ENCODE measurements at regions not wholly inside any gene's neighbourhood (a gene's known extent, or its start where the extent isn't known, plus 50 kb on each side); places are given as distances from the start of the nearest gene placed in this dataset.

- no peaks in the 10 kb centered on the region for H3K36me3 Mint-ChIP-seq (ENCODE audit: low read depth)
- H3K4me1 Mint-ChIP-seq (ENCODE audit: low read depth), result no peaks in the 10 kb centered on the region
- H3K27ac Mint-ChIP-seq, result no peak overlapping the region
Observed at GRCh38 chr14:104350463-104351185, 212.2 kb downstream of the KIF26A start.

DNA sequence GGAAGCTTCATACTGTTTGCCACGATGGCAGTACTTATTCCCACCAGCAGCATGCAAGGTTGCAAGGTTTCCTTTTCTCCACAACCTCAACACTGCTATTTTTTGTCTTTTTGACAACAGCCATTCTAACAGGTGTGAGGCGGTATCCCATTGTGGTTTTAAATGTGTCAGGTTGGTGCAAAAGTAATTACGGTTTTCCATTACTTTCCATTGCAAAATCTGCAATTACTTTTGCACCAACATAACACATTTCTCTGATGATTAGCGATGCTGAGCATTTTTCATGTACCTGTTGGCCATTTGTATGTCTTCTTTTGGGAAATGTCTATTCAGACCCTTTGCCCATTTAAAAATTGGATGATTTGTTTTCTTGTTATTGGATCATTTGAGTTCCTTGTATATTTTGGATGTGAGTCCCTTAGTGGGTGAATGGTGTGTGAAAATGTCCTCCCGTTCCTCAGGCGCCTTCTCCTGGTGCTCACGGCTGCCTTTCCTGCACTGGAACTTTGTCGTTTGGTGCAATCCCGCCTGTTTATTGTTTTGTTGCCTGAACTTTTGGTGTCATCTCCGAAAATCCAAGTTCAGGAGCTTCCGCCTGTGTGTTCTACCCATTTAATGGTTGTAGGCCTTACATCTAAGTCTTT, 213.6 kb downstream of the KIF26A start:
- Mint-ChIP-seq H3K4me1 (ENCODE audit: low read depth) (no peaks in the 10 kb centered on the region), H3K27ac (no peak overlapping the region), H3K27me3 (ENCODE audit: low read depth) (no peaks in the 10 kb centered on the region), H3K9me3 (no peaks in the 10 kb centered on the region), H3K36me3 (ENCODE audit: low read depth) (no peaks in the 10 kb centered on the region), H3K4me3 (no peak overlapping the region)

More at GRCh38 chr14:104350463-104351185, 212.2 kb downstream of the KIF26A start:
- Mint-ChIP-seq H3K27me3 (ENCODE audit: low read depth) (no peaks in the 10 kb centered on the region), H3K4me3 (no peak overlapping the region), H3K9me3 (no peaks in the 10 kb centered on the region)

- no peaks in the 10 kb centered on the region for H3K27me3 Mint-ChIP-seq (ENCODE audit: low read depth)
- H3K27ac Mint-ChIP-seq, result no peak overlapping the region
- H3K4me1 Mint-ChIP-seq (ENCODE audit: low read depth), result no peaks in the 10 kb centered on the region
- no peaks in the 10 kb centered on the region for H3K36me3 Mint-ChIP-seq (ENCODE audit: low read depth)
- no peak overlapping the region for H3K4me3 Mint-ChIP-seq
- no peaks in the 10 kb centered on the region for H3K9me3 Mint-ChIP-seq
Observed at GRCh38 chr14:104352493-104353220, 214.3 kb downstream of the KIF26A start.

- Mint-ChIP-seq H3K4me1 (ENCODE audit: low read depth) (no peaks in the 10 kb centered on the region), H3K4me3 (no peak overlapping the region), H3K36me3 (ENCODE audit: low read depth) (no peaks in the 10 kb centered on the region), H3K27me3 (ENCODE audit: low read depth) (no peaks in the 10 kb centered on the region), H3K27ac (no peak overlapping the region), H3K9me3 (no peaks in the 10 kb centered on the region)
Observed at GRCh38 chr14:104353221-104353920, 215.0 kb downstream of the KIF26A start.

DNA sequence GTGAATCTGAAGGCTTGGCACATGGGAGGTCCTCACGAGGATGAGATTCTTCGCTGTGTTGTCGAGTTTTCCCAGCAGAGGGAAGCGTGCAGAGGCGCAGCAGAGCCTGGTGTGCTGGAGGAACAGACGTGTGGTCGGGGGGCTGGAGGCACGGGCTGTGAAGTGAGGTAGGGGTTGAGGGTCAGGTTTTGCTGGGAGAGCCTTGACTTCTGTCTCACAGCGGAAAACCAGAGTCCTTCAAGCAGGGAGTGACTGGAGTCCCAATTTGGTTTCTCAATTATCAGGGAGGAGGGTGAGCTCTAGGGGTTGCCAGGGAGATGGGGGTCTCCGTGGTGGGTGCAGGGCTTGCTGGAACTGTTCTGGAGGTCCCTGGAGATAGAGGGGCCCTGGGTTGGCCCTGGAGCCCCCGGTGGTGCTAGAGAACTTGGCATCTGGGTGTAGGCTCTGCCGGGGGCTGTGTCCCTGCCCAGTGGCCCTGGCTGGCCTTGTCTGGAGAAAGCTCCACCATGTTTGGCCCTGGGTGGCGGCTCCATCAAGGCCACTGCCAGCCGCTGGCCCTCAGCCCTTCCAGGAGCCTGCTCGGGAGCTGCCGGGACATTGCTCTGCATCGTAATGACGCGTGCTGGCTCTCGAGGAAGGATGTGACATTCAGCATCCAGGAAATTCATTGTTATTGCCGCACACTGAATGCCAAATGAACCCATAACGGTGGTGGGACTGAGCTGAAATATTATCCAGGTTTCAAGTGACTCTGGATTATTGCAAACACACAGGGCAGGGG, 215.7 kb downstream of the KIF26A start:
- Mint-ChIP-seq H3K36me3 (ENCODE audit: low read depth) (no peaks in the 10 kb centered on the region), H3K9me3 (no peaks in the 10 kb centered on the region), H3K27me3 (ENCODE audit: low read depth) (no peaks in the 10 kb centered on the region), H3K4me1 (ENCODE audit: low read depth) (no peaks in the 10 kb centered on the region), H3K27ac (no peak overlapping the region), H3K4me3 (no peak overlapping the region)

DNA sequence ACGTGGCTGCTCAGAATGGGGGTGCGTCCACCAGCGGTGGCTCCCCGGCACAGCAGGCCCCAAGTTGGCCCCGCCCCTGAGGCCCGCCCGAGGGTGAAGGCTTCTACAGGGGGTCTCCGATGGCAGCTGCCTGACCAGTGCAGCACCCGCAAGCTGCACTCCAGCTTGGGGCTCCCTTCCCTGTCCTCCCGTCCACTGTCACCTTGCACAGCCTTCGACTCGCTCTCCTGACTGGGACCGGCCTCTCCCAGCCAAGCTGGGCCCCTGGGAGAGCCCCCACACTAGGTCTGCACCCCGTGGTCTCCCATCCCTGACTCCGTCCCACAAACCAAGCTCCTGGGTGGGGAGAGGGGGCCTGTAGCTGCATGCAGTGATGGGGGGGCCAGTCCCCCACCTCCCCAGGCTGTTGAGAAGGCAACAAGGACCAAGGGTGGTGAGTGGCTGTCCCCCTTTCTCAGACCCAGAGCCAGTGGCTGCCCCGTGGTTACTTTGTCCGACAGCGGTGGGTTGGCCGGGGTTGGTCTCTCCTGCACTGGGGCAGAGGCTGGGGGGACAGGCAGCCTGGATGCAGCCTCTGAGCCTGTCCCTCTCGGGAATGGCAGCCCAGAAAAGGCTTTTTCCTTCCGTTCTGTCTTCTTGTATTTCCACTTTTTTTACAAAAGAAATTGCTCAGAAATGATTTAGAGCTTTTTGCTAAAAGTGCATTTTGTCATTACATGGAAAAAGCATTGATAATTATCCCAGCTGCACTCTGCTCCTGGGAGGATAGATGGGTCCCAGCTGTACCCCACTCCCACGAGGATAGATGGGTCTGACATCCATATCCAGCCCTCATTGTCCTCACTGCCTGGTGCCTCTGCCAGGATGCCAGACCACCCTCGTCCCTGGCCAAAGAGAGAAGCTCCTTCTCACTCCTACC, 217.0 kb downstream of the KIF26A start:
- H3K36me3 Mint-ChIP-seq (ENCODE audit: low read depth), result no peaks in the 10 kb centered on the region
- no peaks in the 10 kb centered on the region for H3K27me3 Mint-ChIP-seq (ENCODE audit: low read depth)
- no peak overlapping the region for H3K4me3 Mint-ChIP-seq
- H3K27ac Mint-ChIP-seq, result no peak overlapping the region
- no peaks in the 10 kb centered on the region for H3K9me3 Mint-ChIP-seq
- no peaks in the 10 kb centered on the region for H3K4me1 Mint-ChIP-seq (ENCODE audit: low read depth)

DNA sequence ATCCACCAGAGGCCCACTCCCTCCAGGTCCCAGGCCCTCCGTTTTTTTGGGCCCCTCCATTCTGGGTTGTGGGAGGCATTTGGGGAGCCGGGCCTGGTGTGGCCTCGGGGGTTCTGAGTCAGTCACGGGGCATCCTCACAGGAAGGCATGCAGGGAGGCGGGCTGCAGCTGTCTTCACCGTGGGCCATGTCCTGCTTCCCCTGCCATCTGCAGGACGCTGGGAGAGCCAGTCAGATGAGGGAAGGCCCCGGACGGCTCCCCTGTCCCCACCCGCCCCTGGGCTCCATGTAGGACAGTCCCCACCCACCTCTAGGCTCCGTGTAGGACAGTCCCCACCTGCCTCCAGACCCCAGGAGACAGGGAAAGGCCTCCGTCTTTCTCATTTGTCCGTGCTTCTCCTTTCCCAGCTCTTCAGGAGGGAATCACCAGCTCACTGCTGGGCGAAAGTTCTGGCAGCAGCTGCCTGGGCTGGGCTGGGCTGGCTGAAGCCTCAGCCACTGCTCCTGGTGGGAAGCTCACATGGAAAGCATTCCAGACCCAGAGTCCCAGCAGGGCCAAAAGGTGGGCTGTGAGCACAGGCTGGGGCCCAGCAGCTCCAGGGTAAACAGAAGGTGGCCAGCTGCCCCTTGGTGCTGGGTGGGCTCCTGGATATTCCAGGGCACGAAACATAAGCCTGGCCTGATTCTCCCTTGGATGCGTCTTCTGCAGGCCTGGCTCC, 217.8 kb downstream of the KIF26A start:
- Mint-ChIP-seq H3K9me3 (no peaks in the 10 kb centered on the region), H3K27ac (no peak overlapping the region), H3K27me3 (ENCODE audit: low read depth) (no peaks in the 10 kb centered on the region), H3K4me1 (ENCODE audit: low read depth) (no peaks in the 10 kb centered on the region), H3K36me3 (ENCODE audit: low read depth) (no peaks in the 10 kb centered on the region), H3K4me3 (no peak overlapping the region)

GRCh38 chr14:104356738-104357688, 218.6 kb downstream of the KIF26A start:
- H3K27ac Mint-ChIP-seq, result no peak overlapping the region
- no peaks in the 10 kb centered on the region for H3K9me3 Mint-ChIP-seq
- H3K4me1 Mint-ChIP-seq (ENCODE audit: low read depth), result no peaks in the 10 kb centered on the region
- no peaks in the 10 kb centered on the region for H3K36me3 Mint-ChIP-seq (ENCODE audit: low read depth)
- H3K27me3 Mint-ChIP-seq (ENCODE audit: low read depth), result no peaks in the 10 kb centered on the region
- H3K4me3 Mint-ChIP-seq, result no peak overlapping the region

- no peak overlapping the region for H3K4me3 Mint-ChIP-seq
- no peaks in the 10 kb centered on the region for H3K36me3 Mint-ChIP-seq (ENCODE audit: low read depth)
- no peak overlapping the region for H3K27ac Mint-ChIP-seq
- no peaks in the 10 kb centered on the region for H3K27me3 Mint-ChIP-seq (ENCODE audit: low read depth)
- no peaks in the 10 kb centered on the region for H3K9me3 Mint-ChIP-seq
- no peaks in the 10 kb centered on the region for H3K4me1 Mint-ChIP-seq (ENCODE audit: low read depth)
Observed at GRCh38 chr14:104357689-104358527, 219.5 kb downstream of the KIF26A start.

DNA sequence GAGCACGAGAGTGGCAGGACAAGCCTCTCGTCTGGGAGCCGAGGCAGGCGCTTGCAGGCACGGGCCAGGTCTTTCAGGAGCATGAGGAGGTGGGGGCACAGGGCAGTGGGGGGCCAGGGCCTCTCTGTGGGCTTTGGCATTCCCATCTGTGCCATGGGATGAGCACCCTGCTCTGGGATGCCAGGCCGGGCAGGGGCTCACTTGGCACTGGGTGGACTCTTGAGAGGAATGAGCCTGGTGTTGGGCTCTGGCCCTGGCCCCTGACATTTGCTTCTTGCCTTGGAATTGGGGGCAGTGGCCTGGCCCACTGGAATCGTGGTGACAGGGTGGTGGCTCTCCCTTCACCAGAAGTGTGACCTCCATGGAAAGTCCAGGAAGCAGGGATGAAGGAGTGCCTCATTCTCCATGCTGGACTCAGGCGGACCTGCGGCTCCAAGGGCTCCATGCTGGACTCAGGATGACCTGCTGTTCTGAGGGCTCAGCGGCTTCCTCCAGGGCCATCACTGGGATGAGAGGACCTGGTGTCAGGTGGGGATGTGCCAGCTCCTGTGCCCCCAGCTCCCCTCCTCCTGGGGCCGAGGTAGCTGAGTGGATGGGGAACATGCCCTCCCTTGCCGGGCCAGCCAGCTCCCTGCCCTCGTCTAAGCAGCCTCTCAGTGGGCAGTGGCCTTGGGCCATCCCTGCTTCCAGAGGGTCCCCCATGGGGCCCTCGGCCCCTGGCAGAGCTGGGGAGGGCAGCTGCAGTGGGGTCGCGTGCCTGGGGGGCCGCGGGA, 220.3 kb downstream of the KIF26A start:
- H3K4me1 Mint-ChIP-seq (ENCODE audit: low read depth), result no peaks in the 10 kb centered on the region
- no peaks in the 10 kb centered on the region for H3K9me3 Mint-ChIP-seq
- H3K4me3 Mint-ChIP-seq, result no peak overlapping the region
- H3K27ac Mint-ChIP-seq, result no peak overlapping the region
- H3K36me3 Mint-ChIP-seq (ENCODE audit: low read depth), result no peaks in the 10 kb centered on the region
- no peaks in the 10 kb centered on the region for H3K27me3 Mint-ChIP-seq (ENCODE audit: low read depth)
